Activated naive CD4-positive, alpha-beta T cell treated with anti-CD3 and anti-CD28 coated beads, Interleukin-2, amount 10 ng/mL, durations not matched to agents 7 days and 5 days (primary cell): ENCODE measurements at regions not wholly inside any gene's neighbourhood (a gene's known extent, or its start where the extent isn't known, plus 50 kb on each side); places are given as distances from the start of the nearest gene placed in this dataset.

ENCODE experiments used
- CTCF ChIA-PET: fragments of 350-600 bp; sonication (Branson Sonifier 250); formaldehyde crosslinking; loops from one replicate; lab custom pipeline; 2021; ENCODE audit warnings: antibody characterized with exemption; lab: Charles Lee
- DNase-seq: peaks from one replicate; pipeline ENCODE4 v3.0.0-alpha.2; 2020
- H3K27ac Mint-ChIP-seq: one replicate; pipeline ENCODE4 v1.8.0; 2021; ENCODE audit warnings: mild to moderate bottlenecking, moderate library complexity, mixed read lengths
- H3K27me3 Mint-ChIP-seq: one replicate; pipeline ENCODE4 v1.8.0; 2021; ENCODE audit warnings: mild to moderate bottlenecking, mixed read lengths
- H3K36me3 Mint-ChIP-seq: one replicate; pipeline ENCODE4 v1.8.0; 2021; ENCODE audit warnings: mixed read lengths
- H3K4me1 Mint-ChIP-seq: one replicate; pipeline ENCODE4 v1.8.0; 2021; ENCODE audit warnings: mixed read lengths
- H3K4me3 Mint-ChIP-seq: one replicate; pipeline ENCODE4 v1.8.0; 2021; ENCODE audit warnings: mild to moderate bottlenecking, moderate library complexity, mixed read lengths
- H3K9me3 Mint-ChIP-seq: one replicate; pipeline ENCODE4 v1.8.0; 2021; ENCODE audit warnings: mixed read lengths

DNA sequence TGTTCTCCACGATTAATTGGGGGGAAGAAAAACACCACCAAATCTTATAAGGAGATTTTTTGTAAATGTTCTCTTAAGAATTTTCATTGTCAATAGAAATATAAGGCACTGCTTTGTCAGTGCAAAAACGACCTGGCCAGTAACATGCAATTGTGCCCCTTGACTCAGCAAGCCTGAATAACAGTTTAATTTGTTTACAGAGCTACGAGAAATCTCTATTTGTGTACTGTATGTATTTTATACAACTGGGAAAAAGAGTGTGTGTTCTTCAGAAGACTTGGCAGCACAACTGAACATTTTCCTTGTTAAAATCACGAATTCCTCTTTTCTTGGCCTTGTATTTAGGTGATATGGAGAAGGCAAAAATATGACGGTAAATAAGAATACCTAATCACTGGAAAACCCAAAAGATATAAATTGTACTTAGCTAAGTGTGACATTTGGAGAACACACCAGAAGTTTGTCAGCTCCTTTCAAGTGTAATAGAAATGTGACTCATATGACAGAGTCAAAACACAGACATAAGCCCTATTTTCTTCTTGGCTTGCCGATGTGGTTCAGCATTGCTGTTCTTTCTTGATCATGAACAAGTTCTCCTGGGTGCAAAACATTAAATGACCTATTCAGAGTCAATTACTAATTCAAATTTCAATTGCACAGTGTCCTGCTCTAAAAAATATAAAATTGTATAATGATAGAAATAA is 945.0 kb upstream of the INTU start:
- no peak for DNase-seq
- no peaks in the 10 kb centered on the region for H3K9me3 Mint-ChIP-seq
- no peaks in the 10 kb centered on the region for H3K4me1 Mint-ChIP-seq
- H3K27me3 Mint-ChIP-seq: no peaks in the 10 kb centered on the region
- CTCF ChIA-PET: no interaction called here
- H3K27ac Mint-ChIP-seq: no peak overlapping the region
- H3K4me3 Mint-ChIP-seq: no peak overlapping the region
- no peaks in the 10 kb centered on the region for H3K36me3 Mint-ChIP-seq

DNA sequence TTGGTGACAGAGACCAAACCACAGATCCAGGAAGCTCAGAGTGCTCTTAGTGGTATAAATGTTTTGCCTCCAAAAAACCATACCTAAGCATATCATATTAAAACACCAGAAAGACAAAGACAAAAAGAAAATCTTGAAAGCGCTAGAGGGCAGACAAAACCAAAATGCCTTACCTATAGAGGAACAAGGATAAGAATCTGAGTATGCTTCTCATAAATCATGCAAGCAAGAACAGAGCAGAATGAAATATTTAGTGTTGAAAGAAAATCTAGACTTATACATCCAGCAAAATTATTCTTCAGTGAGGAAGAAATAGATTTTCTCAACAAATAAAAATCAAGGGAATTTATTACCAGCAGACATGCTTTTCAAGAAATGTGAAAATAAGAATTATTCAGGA is 941.0 kb upstream of the INTU start:
- no peak for DNase-seq
- Mint-ChIP-seq H3K4me3 (no peak overlapping the region), H3K4me1 (no peaks in the 10 kb centered on the region), H3K36me3 (no peaks in the 10 kb centered on the region), H3K27ac (no peak overlapping the region), H3K9me3 (no peaks in the 10 kb centered on the region), H3K27me3 (no peaks in the 10 kb centered on the region)
- CTCF ChIA-PET: no interaction called here

DNA sequence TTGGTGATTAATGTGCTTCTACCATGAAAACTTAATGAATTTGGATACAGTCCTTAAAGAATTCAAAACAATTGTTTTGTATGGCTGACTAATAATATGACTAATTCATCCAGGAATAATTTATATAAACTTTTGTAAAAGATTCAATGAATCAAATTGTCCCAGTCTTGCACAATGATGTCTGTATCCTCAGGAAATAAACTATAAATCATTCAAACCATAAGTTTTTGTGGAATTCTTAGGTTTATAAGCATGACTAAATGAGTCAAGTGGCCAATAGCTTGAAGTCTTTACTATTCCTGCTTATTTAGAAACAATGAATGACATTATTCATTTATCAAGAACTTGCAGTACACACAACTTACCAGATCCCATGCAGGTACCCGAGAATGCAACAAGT is 935.0 kb upstream of the INTU start:
- no peak for DNase-seq
- H3K27ac Mint-ChIP-seq: no peak overlapping the region
- H3K4me3 Mint-ChIP-seq: no peak overlapping the region
- CTCF ChIA-PET: no interaction called here
- H3K9me3 Mint-ChIP-seq: no peaks in the 10 kb centered on the region
- no peaks in the 10 kb centered on the region for H3K4me1 Mint-ChIP-seq
- no peaks in the 10 kb centered on the region for H3K36me3 Mint-ChIP-seq
- no peaks in the 10 kb centered on the region for H3K27me3 Mint-ChIP-seq

DNA sequence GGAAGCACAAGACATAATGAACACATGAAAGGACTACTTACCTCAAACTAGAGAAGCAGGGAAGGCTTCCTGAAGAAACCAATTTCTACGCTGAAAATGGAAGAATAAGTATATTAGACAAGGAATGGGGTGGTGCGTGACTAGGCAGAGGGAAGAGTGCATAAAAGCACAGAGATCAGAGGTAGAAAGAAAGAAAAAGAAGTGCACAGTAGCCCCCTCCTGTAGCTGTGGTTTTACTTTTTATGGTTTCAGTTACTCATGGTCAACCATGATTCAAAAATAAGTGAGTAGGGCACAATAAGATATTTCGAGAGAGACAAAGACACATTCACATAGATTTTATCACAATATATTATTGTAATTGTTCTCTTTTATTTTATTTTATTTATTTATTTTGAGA is 934.5 kb upstream of the INTU start:
- no peaks in the 10 kb centered on the region for H3K27me3 Mint-ChIP-seq
- H3K36me3 Mint-ChIP-seq: no peaks in the 10 kb centered on the region
- H3K4me3 Mint-ChIP-seq: no peak overlapping the region
- H3K4me1 Mint-ChIP-seq: no peaks in the 10 kb centered on the region
- H3K9me3 Mint-ChIP-seq: no peaks in the 10 kb centered on the region
- DNase-seq: no peak
- CTCF ChIA-PET: no interaction called here
- H3K27ac Mint-ChIP-seq: no peak overlapping the region

DNA sequence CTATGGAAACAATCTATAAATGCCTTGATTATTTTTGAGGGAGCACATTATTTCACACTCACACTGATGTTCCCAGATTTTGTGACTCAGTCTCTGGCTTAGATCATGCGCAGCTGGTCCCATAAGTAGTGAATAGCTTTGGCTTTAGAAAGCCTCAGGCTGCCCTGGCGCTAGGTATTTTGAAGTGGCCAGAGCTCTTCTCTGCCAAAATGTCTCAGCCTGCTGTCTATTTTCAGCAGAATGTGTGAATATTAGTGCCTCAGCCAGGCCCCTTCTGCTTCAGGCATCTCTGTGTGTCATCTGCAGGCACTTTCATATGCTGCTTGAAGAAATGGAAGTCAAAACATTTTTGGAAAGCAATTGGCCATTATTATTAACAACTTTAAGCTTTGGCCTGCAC is 931.0 kb upstream of the INTU start:
- Mint-ChIP-seq H3K9me3 (peaks cover 1% of the 10 kb centered on the region), H3K4me1 (no peaks in the 10 kb centered on the region), H3K4me3 (no peak overlapping the region), H3K27ac (no peak overlapping the region), H3K36me3 (no peaks in the 10 kb centered on the region), H3K27me3 (no peaks in the 10 kb centered on the region)
- CTCF ChIA-PET: no interaction called here
- no peak for DNase-seq

DNA sequence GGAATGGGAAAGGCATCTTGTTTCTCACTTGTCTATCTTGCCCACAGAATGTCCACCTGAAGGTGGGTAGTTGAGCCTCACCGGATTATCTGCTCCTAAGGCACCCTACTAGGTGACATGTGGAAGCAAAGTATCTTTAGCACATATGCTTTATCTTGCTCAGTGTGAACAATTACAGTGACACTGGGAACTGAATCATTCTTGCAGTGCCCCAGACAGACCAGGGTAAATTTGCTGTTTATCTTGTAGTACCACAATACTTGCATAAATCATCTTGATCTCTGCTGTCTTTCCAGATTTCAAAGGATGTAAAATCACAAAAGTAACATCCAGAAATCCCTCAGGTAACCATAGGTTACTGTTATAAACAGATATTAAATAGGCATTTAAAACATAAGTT is 930.0 kb upstream of the INTU start:
- Mint-ChIP-seq H3K9me3 (peaks cover 1% of the 10 kb centered on the region), H3K4me1 (no peaks in the 10 kb centered on the region), H3K36me3 (no peaks in the 10 kb centered on the region), H3K4me3 (no peak overlapping the region), H3K27me3 (no peaks in the 10 kb centered on the region), H3K27ac (no peak overlapping the region)
- CTCF ChIA-PET: no interaction called here
- DNase-seq: no peak

DNA sequence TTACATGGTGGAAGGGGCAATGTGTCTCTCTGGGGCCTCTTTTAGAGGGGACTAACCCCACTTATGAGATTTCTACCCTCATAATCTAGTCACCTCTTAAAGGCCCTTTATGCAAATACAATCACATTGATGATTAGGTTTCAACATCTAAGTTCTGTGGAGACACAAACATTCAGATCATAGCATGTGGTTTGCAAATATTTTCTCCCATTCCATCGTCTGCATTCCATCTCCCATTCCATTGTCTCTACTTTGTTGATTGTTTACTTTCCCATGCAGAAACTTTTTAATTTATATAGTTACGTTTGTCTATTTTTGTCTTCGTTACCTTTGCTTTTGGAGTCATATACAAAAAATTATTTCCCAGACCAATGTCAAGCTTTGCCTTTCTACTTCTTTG is 927.5 kb upstream of the INTU start:
- Mint-ChIP-seq H3K9me3 (peaks cover 5% of the 10 kb centered on the region), H3K4me1 (no peaks in the 10 kb centered on the region), H3K27me3 (no peaks in the 10 kb centered on the region), H3K4me3 (no peak overlapping the region), H3K36me3 (no peaks in the 10 kb centered on the region), H3K27ac (no peak overlapping the region)
- CTCF ChIA-PET: no interaction called here
- DNase-seq: no peak

DNA sequence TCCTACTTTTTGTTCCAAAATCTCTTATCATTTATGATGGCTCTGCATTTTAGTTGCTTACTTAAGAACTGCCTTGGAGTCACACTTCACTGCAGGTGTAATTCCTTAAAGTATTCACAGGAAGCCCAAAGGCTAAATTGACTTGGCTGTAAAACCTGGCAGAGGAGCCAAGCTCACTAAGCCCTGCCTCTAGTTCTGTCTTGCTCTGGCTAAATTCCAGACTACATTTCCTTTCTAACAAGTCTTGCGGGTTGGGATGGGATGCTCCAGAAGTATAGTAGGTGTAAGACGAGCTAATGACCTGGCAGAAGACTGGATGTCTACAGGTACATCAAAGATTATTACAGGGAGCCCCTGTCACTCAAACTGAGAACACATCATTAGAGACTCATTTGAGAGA is 924.0 kb upstream of the INTU start:
- CTCF ChIA-PET: no interaction called here
- Mint-ChIP-seq H3K4me1 (no peaks in the 10 kb centered on the region), H3K27me3 (no peaks in the 10 kb centered on the region), H3K4me3 (no peak overlapping the region), H3K27ac (no peak overlapping the region), H3K9me3 (peaks cover 5% of the 10 kb centered on the region), H3K36me3 (no peaks in the 10 kb centered on the region)
- no peak for DNase-seq

DNA sequence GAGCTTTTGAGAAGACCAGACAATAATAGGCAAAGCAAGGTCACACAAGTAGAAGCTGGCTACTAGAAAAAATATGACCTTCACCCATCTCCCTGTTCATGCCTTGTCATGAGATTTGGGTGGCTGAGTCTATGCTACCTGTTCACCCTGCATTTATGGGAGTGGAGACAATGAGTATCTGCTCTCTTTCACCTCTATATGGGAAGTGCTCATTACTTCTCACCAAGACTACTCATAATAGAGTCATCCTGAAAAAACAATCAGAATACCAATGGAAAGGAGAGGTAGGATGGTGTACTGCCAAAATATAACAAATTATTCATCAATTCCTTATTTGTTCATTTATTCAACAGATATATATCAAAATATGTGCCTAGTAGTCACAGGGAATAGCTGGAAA is 921.8 kb upstream of the INTU start:
- Mint-ChIP-seq H3K36me3 (no peaks in the 10 kb centered on the region), H3K4me1 (no peaks in the 10 kb centered on the region), H3K27ac (no peak overlapping the region), H3K4me3 (no peak overlapping the region), H3K27me3 (no peaks in the 10 kb centered on the region), H3K9me3 (peaks cover 4% of the 10 kb centered on the region)
- CTCF ChIA-PET: no interaction called here
- no peak for DNase-seq

DNA sequence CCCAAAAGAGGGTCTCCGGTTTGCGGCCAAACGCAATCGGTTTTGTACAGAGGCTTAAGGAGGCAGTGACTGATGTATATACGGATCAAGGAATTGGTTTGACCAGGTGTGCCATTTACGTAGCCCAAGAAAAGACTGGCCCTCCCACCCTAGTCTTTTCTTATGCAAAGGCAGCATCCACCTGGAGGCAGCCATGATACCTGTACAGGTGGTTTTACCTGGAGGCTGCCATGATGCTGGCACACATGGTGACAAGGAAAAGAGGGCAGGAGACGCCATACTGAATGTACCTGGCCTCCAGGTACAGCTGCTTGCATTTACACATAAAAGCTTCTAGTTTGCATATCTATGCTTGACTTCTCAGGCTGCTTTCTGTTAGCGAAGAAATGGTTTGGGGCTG is 917.7 kb upstream of the INTU start:
- no peak for DNase-seq
- CTCF ChIA-PET: no interaction called here
- Mint-ChIP-seq H3K27me3 (no peaks in the 10 kb centered on the region), H3K36me3 (no peaks in the 10 kb centered on the region), H3K4me1 (no peaks in the 10 kb centered on the region), H3K4me3 (no peak overlapping the region), H3K9me3 (peaks cover 9% of the 10 kb centered on the region), H3K27ac (no peak overlapping the region)

DNA sequence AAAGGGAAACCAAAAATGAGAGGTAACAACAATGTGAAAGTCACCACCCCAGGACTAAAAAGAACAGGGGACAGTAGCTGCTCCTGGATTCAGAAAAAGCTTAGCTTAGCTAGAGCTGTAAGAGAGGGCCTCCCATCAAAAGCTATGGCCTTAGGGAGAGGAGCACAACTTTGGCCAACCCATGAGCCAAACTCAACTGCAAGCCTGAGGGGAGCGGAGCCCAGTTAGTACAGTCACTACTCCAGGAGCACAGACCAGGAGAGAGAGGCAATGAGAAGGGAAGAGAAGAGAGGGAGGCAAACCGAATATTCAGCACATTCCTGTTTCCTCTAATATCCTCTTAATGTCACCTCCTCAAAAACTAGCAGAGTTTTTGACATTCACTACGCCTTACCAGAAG is 917.1 kb upstream of the INTU start:
- peaks cover 10% of the 10 kb centered on the region for H3K9me3 Mint-ChIP-seq
- DNase-seq: no peak
- CTCF ChIA-PET: no interaction called here
- no peak overlapping the region for H3K27ac Mint-ChIP-seq
- no peaks in the 10 kb centered on the region for H3K4me1 Mint-ChIP-seq
- H3K36me3 Mint-ChIP-seq: no peaks in the 10 kb centered on the region
- no peaks in the 10 kb centered on the region for H3K27me3 Mint-ChIP-seq
- no peak overlapping the region for H3K4me3 Mint-ChIP-seq

DNA sequence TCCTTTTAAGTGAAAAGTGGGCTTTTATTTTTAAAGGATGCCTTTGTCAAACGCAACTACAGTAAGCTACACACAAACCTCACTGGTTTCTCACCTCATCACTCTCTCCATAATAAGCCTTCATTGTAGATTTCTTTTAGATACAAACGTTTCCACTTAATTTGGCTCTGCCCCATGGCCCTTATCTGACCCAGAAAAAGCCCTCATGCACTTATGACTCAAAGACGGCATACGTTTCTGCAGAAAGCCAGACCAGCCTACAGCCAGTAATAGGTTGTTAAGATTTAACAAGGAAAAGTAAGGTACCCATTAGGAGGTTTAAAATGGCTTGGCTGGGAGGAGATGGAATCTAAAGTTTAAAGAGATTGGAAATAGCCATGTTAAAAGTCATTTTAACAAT is 914.6 kb upstream of the INTU start:
- no peaks in the 10 kb centered on the region for H3K4me1 Mint-ChIP-seq
- H3K4me3 Mint-ChIP-seq: no peak overlapping the region
- no peak for DNase-seq
- H3K9me3 Mint-ChIP-seq: peaks cover 10% of the 10 kb centered on the region
- H3K36me3 Mint-ChIP-seq: no peaks in the 10 kb centered on the region
- no peak overlapping the region for H3K27ac Mint-ChIP-seq
- H3K27me3 Mint-ChIP-seq: no peaks in the 10 kb centered on the region
- CTCF ChIA-PET: no interaction called here

DNA sequence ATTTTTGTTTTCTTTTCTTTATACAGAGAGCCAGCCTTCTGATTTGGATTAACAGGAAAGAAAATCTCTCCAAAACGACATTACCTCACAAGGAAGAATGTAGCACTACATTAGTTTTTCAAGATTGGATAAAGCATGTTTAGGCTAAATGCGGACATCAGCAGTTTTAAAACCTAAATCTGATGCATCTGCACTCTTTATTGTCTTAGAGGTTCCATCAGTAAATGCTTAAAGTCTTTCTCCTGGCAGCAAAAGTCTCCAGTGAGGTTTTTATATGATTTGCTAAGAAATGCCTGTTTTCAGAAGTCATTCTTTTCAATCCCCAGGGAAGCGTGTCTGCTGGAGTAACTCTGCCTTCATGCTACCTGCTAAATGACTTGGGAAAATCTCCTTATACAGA is 912.9 kb upstream of the INTU start:
- Mint-ChIP-seq H3K9me3 (peaks cover 10% of the 10 kb centered on the region), H3K36me3 (no peaks in the 10 kb centered on the region), H3K4me3 (no peak overlapping the region), H3K27ac (no peak overlapping the region), H3K27me3 (no peaks in the 10 kb centered on the region), H3K4me1 (no peaks in the 10 kb centered on the region)
- CTCF ChIA-PET: no interaction called here
- no peak for DNase-seq

DNA sequence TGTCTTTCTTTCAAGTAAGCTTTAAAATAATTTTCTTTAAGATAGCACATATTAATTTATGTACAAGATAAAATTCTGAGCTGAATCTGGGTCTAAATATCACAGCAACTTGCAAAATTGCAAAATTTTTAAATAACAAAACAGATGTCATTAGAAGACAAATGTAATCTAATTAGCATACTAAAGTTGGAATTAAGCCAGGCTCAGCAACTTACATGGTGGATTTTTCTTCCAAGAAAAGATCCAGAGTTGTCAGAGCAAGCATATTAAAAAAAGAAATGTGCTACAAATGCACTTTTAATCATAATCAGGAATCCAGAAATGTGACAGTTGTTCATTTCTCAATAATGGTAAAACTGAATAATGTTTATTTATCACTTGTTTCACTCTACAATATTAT is 906.9 kb upstream of the INTU start:
- Mint-ChIP-seq H3K27ac (no peak overlapping the region), H3K4me1 (no peaks in the 10 kb centered on the region), H3K4me3 (no peak overlapping the region), H3K27me3 (no peaks in the 10 kb centered on the region), H3K9me3 (no peaks in the 10 kb centered on the region), H3K36me3 (no peaks in the 10 kb centered on the region)
- CTCF ChIA-PET: no interaction called here
- DNase-seq: no peak

DNA sequence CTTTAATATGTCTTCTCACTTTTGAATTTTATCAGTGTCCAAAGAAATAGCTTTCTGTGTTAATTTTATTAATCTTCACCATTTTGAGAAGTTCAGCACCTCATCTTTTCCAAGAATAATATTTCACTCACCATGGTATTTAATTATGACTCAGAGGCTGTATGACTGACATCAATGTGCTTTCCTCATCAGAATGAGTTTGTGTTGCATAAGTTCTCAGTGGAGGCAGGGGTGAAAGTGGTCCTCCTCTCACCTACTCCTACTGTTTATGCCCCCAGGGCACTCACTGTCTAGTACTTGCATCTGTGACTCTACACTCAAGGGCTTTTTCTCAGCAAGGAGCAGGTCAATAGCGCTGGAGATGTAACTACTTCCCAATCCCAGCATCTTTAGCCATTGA is 905.3 kb upstream of the INTU start:
- H3K4me3 Mint-ChIP-seq: no peak overlapping the region

DNA sequence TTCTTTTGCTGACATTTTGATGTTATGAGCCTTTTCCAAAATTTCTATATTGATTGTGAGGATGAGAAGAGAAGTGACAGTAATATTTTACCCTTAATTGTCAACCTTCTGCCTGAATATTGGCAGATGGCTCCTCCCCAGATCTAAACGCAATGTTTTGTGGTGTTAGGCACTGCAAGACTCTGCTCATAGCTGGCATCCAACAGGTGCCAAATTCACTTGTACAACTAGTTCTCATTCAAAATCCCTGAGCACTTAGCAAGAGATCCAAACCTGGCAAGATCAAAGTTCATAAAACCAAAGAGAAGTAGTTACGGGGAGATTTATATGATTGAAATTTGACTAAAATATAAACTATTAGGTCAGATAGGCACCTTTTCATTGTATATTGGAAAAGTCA is 901.7 kb upstream of the INTU start:
- Mint-ChIP-seq H3K4me3 (no peak overlapping the region), H3K27ac (no peak overlapping the region), H3K27me3 (no peaks in the 10 kb centered on the region), H3K4me1 (no peaks in the 10 kb centered on the region), H3K9me3 (peaks cover 1% of the 10 kb centered on the region), H3K36me3 (no peaks in the 10 kb centered on the region)
- DNase-seq: no peak
- CTCF ChIA-PET: no interaction called here

More for the DNA sequence above, 905.3 kb upstream of the INTU start:
- no peaks in the 10 kb centered on the region for H3K4me1 Mint-ChIP-seq
- no peak overlapping the region for H3K27ac Mint-ChIP-seq
- DNase-seq: no peak
- CTCF ChIA-PET: no interaction called here
- no peaks in the 10 kb centered on the region for H3K27me3 Mint-ChIP-seq
- H3K9me3 Mint-ChIP-seq: peaks cover 1% of the 10 kb centered on the region
- H3K36me3 Mint-ChIP-seq: no peaks in the 10 kb centered on the region
